Tibial nerve (tissue), 4 donors: ENCODE measurements at regions not wholly inside any gene's neighbourhood (a gene's known extent, or its start where the extent isn't known, plus 50 kb on each side); places are given as distances from the start of the nearest gene placed in this dataset.

Experiments used
- DNase-seq, 2 donors: peaks; one replicate each; pipeline ENCODE4 v3.0.0-alpha.2; 2019; ENCODE audit warnings: low spot score in 2 of 2
- H3K27ac ChIP-seq, 4 donors: fragments of 200-600 bp; sonication (generic) in 3 of 4; one replicate each; pipeline ENCODE4 v1.5.1; 2017 to 2019; ENCODE audit warnings: mild to moderate bottlenecking in 1 of 4
- H3K27me3 ChIP-seq, 2 donors: fragments of 200-600 bp; sonication (generic) in 1 of 2; one replicate each; pipeline versions ENCODE4 v1.5.1 to v1.6.0; 2017 to 2019
- H3K36me3 ChIP-seq, 3 donors: fragments of 200-600 bp; sonication (generic); one replicate each; pipeline ENCODE4 v1.5.1; 2018 to 2019
- H3K4me1 ChIP-seq, 4 donors: fragments of 200-600 bp; sonication (generic) in 3 of 4; one replicate each; pipeline ENCODE4 v1.5.1; 2017 to 2019
- H3K4me3 ChIP-seq, 4 donors: fragments of 200-600 bp; sonication (generic) in 3 of 4; one replicate each; pipeline ENCODE4 v1.5.1; 2017 to 2019; ENCODE audit warnings: mild to moderate bottlenecking in 1 of 4, moderate library complexity in 1 of 4
- H3K9me3 ChIP-seq, 4 donors: fragments of 200-600 bp; sonication (generic) in 3 of 4; one replicate each; pipeline ENCODE4 v1.5.1; 2017 to 2019
- CTCF ChIP-seq, 5 experiments: fragments of 200-600 bp in 3 of 5; fragments of 450-650 bp in 2 of 5; sonication (generic) in 3 of 5; IDR thresholded peaks; one replicate each; pipeline ENCODE4 v1.5.1; 2016 to 2019; ENCODE audit warnings: antibody characterized with exemption in 5 of 5, mild to moderate bottlenecking in 3 of 5, moderate library complexity in 2 of 5
- EP300 ChIP-seq, 2 donors: sonication (generic); formaldehyde crosslinking; IDR thresholded peaks; one replicate each; pipeline ENCODE4 v1.6.1; 2017; ENCODE audit warnings: antibody characterized with exemption in 2 of 2, mild to moderate bottlenecking in 1 of 2
- POLR2A ChIP-seq, 2 donors: fragments of 450-650 bp; IDR thresholded peaks; one replicate each; pipeline ENCODE4 v1.6.1; 2017; ENCODE audit warnings: antibody characterized with exemption in 2 of 2, mild to moderate bottlenecking in 2 of 2, moderate library complexity in 2 of 2
- WGBS, 2 donors: methylation state at CpG; one replicate each; pipeline ENCODE4 v1.1.5; 2018; 5-methylcytosine and 5-hydroxymethylcytosine counted together

- no peak overlapping the region for H3K27ac ChIP-seq
- H3K4me3 ChIP-seq, result no peak overlapping the region
- H3K9me3 ChIP-seq, result no peaks in the 10 kb centered on the region
- no peaks in the 10 kb centered on the region for H3K27me3 ChIP-seq
- WGBS, 2 donors, result 73 to 75% methylated on average over 4 of the region's 4 CpGs
- no peak for TF ChIP-seq EP300 (IDR thresholded peaks at IDR 0.05)
- TF ChIP-seq CTCF (IDR thresholded peaks at IDR 0.05), result no peak
- TF ChIP-seq POLR2A (IDR thresholded peaks at IDR 0.05), result no peak
- no peak for DNase-seq
- no peaks in the 10 kb centered on the region for H3K36me3 ChIP-seq
- no peaks in the 10 kb centered on the region for H3K4me1 ChIP-seq
Measured at GRCh38 chr4:181272422-181272821, 970.8 kb upstream of the TENM3 start.

GRCh38 chr4:181278941-181279340 lies 964.3 kb upstream of the TENM3 start:
- Histone ChIP-seq H3K9me3 (no peaks in the 10 kb centered on the region), H3K27ac (no peak overlapping the region), H3K4me1 (no peaks in the 10 kb centered on the region), H3K36me3 (no peaks in the 10 kb centered on the region), H3K27me3 (no peaks in the 10 kb centered on the region), H3K4me3 (no peak overlapping the region)
- no peak for TF ChIP-seq EP300 (IDR thresholded peaks at IDR 0.05)
- no peak for TF ChIP-seq CTCF (IDR thresholded peaks at IDR 0.05)
- TF ChIP-seq POLR2A (IDR thresholded peaks at IDR 0.05), result no peak
- no peak for DNase-seq
- WGBS, 2 donors, result 28 to 37% methylated on average over 3 of the region's 3 CpGs

- Histone ChIP-seq H3K4me3 (no peak overlapping the region), H3K4me1 (no peaks in the 10 kb centered on the region), H3K27ac (peak overlapping the region in 2 of 4 donors; percentile 65 to 78), H3K27me3 (no peaks in the 10 kb centered on the region), H3K36me3 (no peaks in the 10 kb centered on the region), H3K9me3 (no peaks in the 10 kb centered on the region)
- 41 to 53% methylated on average over 9 of the region's 9 CpGs for WGBS, 2 donors
- TF ChIP-seq EP300 (IDR thresholded peaks at IDR 0.05) (peak in 1 of 2 donors; percentile 74), CTCF (IDR thresholded peaks at IDR 0.05) (no peak)
- DNase-seq, result no peak
Measured at GRCh38 chr4:181281451-181281850, 961.8 kb upstream of the TENM3 start.

GRCh38 chr4:181289198-181289597 lies 954.0 kb upstream of the TENM3 start:
- TF ChIP-seq CTCF (IDR thresholded peaks at IDR 0.05), result no peak
- TF ChIP-seq POLR2A (IDR thresholded peaks at IDR 0.05), result no peak
- no peak for TF ChIP-seq EP300 (IDR thresholded peaks at IDR 0.05)
- H3K9me3 ChIP-seq, result no peaks in the 10 kb centered on the region
- H3K27ac ChIP-seq, result no peak overlapping the region
- no peaks in the 10 kb centered on the region for H3K4me1 ChIP-seq
- no peak overlapping the region for H3K4me3 ChIP-seq
- H3K27me3 ChIP-seq, result no peaks in the 10 kb centered on the region
- no peaks in the 10 kb centered on the region for H3K36me3 ChIP-seq
- DNase-seq, result no peak
- 85 to 96% methylated on average over 7 of the region's 7 CpGs for WGBS, 2 donors

- 79 to 81% methylated on average over 5 of the region's 5 CpGs for WGBS, 2 donors
- Histone ChIP-seq H3K4me1 (no peaks in the 10 kb centered on the region), H3K36me3 (no peaks in the 10 kb centered on the region), H3K27me3 (no peaks in the 10 kb centered on the region), H3K4me3 (no peak overlapping the region), H3K27ac (no peak overlapping the region), H3K9me3 (no peaks in the 10 kb centered on the region)
- no peak for DNase-seq
- TF ChIP-seq EP300 (IDR thresholded peaks at IDR 0.05), result no peak
- no peak for TF ChIP-seq POLR2A (IDR thresholded peaks at IDR 0.05)
- TF ChIP-seq CTCF (IDR thresholded peaks at IDR 0.05), result no peak
Measured at GRCh38 chr4:181291615-181292014, 951.6 kb upstream of the TENM3 start.
